GM19240 (cell line): ENCODE measurements at regions not wholly inside any gene's neighbourhood (a gene's known extent, or its start where the extent isn't known, plus 50 kb on each side); places are given as distances from the start of the nearest gene placed in this dataset.

ENCODE experiments used
- DNase-seq: peaks from one replicate; pipeline ENCODE4 v3.0.0; 2011; ENCODE audit warnings: low spot score; ENCODE audit not compliant: insufficient read length

GRCh38 chr3:104101736-104102135 is 1265.0 kb upstream of the ALCAM start:
- no peak for DNase-seq

GRCh38 chr3:104102386-104102785 is 1264.3 kb upstream of the ALCAM start:
- no peak for DNase-seq

- no peak for DNase-seq
Measured at GRCh38 chr3:104106276-104106675, 1260.4 kb upstream of the ALCAM start.

GRCh38 chr3:104108522-104108921 is 1258.2 kb upstream of the ALCAM start:
- no peak for DNase-seq

DNA sequence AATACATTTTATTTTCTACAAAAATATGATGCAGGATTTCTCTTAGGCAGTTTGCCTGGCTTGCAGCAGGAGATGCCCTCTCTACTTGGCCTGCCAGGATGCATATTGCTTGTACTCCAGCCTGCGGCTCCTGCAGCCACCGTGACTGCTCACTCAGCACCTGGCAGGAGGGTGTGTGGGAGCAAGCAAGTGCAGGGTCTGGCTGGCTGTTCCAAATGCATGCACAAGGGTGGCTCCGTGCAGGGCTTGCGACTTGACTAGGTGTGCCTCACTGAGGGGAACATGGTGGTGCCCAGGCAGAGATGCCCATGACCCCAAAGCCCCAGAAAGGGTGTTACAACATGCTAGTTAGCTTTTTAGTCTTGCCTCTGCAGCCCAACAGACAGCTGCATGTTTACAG is 1240.2 kb upstream of the ALCAM start:
- DNase-seq: no peak

GRCh38 chr3:104126864-104127553 is 1239.7 kb upstream of the ALCAM start:
- DNase-seq: no peak

DNA sequence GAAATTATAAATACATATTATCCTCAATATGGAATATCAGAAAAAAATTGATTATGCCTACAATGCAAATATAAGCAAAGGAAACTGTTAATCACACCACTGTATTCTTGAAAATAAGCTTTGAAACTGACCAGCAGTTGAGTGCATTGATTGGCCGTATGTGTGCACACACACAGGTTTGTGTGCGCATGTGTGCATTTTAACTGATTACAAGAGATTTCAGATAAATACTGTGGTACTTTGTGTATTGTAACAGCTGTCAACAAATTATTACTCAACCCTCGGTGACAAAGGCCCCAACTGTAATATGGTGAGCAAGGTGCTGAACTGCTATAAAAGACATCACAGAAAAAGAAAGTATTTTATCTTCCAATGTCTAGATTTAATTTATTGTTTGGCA is 1238.9 kb upstream of the ALCAM start:
- DNase-seq: no peak

- DNase-seq: no peak
Measured at GRCh38 chr3:104132566-104133403, 1233.9 kb upstream of the ALCAM start.

GRCh38 chr3:104133630-104134029 is 1233.1 kb upstream of the ALCAM start:
- DNase-seq: no peak

DNA sequence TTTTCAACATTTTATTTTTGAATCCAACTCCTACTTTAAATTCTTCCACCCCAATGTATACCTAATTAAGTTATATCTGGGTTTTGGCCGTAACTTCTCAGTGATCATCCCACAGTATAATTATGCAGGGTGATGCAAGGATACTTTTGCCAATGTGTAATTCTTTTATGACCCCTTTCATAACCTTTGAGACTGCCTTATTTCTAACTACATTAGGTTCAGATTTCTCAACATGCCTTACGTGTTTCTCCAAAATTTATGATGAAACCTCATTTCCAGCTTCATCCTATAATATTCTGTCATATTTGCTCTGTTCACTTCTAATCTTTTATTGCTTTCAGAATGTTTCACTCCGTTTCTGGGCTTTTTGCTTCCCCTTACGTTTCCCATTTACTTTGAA is 1229.6 kb upstream of the ALCAM start:
- no peak for DNase-seq

- no peak for DNase-seq
Measured at GRCh38 chr3:104145164-104145563, 1221.5 kb upstream of the ALCAM start.

DNA sequence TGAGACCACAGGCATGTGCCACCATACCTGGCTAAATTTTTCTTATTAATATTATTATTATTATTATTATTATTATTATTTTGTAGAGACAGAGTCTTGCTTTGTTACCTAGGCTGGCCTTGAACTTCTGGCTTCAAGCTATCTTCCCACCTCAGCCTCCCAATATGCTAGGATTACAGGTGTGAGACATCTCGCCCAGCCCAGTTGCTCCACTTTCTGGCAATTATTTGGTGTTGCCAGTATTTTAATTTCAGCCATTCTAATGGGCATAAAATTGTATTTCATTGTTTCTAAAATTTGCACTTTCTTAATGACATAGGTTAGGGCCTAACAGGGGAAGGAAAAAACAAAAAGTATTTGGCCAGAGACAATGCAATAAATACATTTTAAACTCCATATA is 1217.6 kb upstream of the ALCAM start:
- no peak for DNase-seq

DNA sequence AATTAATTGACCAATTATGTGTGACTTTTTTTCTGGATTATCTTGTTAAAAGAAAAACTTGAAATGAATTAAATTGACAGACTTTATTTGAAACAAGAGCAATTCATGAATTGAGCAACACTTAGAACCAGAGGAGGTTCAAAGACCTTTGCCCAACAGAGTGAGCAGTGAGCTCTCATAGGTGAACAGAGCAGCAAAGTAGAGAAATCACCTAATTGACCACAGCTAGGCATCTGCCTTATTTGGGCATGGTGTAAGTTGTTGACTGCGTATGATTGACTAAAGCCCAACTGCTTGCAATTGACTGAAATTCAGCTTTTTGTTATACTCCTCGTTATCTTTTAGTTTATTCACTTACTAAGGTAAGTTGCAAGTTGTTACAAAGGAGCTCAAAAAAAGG is 1216.0 kb upstream of the ALCAM start:
- no peak for DNase-seq

DNA sequence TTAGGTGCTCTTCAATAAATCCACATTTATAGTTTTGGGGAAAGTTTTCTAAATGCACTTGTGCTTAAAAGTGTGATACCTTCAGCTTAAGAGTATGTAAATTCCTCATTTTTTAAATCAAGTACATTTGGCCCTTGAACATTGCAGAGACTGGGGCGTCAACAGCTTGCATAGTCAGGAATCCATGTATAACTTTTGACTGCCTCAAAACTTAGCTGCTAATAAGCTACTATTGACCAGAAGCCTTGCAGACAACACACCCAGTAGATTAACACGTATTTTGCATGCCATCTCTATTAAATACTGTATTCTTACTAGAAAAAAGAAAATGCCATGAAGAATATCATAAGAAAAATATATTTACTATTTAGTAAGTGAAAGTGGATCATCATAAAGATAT is 1211.8 kb upstream of the ALCAM start:
- DNase-seq: no peak

DNA sequence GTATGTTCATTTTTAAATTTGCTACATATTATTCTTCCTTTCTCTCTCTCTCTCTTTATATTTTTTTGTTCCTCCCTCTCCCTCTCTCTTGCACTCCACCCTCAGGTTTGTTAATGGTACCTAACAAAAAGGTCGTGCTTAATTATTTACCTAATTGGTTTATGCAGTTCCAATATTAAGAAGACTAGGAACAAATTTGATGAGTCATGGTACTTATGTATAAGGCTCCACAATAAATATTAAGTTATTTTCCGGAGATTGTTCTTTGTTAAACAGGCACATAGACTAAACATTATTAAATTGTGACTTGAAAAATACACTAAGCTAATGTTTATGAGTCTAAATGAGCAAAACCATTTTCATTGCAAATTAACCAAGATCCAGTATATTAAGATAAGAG is 1200.8 kb upstream of the ALCAM start:
- DNase-seq: no peak

DNA sequence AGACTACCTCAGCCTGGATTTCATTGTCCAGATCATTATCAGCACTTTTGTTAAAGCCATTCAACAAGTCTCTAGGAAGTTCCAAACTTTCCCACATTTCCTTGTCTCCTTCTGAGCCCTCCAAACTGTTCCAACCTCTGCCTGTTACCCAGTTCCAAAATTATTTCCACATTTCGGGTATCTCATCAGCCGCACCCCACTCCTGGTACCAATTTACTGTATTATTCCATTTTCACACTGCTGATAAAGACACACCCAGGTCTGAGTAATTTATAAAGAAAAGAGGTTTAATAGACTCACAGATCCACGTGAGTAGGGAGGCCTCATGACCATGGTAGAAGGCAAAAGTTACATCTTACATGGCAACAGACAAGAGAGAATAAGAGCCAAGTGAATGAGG is 1198.3 kb upstream of the ALCAM start:
- DNase-seq: no peak

DNA sequence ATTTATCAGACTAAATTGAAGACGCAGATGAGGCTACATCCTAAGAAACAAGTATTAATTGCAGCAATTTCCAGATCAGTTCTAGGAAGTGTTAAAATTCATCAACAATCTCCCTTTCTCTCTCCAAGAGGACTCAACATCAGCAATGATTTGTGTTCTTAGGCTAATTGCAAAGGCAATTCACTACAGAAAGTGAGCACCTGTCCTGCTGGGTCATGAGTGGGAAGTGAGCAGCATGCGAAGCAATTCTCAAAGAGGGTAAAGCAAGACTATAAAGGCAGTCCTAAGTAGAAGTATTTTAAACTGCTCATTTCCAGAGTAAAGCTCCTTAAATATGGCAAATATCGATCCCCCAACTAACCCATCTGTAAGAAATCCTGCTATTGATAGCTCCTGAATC is 1191.0 kb upstream of the ALCAM start:
- DNase-seq: no peak

GRCh38 chr3:104176706-104177105 is 1190.0 kb upstream of the ALCAM start:
- no peak for DNase-seq

GRCh38 chr3:104178680-104179079 is 1188.0 kb upstream of the ALCAM start:
- DNase-seq: no peak

DNA sequence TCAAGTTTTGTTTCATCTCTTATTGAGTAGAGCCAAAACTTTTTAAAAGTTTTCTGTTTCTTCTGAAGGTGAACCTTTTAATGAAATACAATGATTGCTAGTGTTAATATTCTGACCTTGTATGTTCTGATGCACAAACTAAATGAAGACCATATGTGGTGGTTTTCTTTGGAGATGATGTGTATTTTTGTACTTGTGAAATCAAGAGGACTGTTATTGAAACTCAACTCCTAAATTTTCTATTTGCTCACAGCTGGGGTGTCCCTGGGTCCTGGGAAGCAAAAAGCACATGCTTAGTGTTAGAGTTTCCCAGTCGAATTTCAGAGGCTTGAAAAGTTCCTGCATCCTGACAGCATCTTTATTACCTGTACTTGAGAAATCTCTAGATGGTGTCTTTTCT is 1185.8 kb upstream of the ALCAM start:
- no peak for DNase-seq

DNA sequence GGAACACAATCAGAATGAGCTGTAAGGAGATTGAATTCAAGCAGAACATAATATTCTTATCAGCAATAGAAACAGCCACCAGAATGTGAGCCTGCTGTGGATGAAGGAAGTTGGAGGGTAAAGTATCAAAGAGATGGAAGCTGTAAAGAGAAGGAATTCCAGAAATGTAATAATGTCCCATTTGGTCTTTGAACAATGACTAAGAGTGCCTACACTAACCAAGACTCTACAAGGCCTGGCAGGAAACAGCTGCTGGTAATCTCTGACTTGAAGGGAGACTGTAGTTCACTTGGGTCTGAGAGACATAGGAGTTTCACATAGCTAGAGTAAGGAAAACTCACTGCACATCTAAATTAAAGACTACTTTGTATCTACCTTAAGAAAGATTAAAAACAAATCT is 1176.0 kb upstream of the ALCAM start:
- no peak for DNase-seq

DNA sequence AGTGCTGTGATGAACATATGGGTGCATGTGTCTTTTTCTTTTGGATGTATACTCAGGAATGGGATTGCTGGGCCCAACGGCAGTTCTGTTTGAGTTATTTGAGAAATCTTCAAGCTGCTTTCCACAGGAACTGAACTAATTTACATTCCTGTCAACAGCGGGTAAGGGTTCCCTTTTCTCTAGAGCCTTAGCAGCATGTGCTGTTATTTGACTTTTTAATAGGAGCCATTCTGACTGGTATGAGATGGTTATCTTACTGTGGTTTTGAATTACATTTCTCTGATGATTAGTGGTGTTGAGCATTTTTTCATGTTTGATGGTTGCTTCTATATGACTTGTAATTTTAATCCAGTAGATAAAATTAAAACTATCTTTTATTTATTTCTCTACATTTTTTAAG is 1168.6 kb upstream of the ALCAM start:
- no peak for DNase-seq

GRCh38 chr3:104206925-104207324 is 1159.8 kb upstream of the ALCAM start:
- no peak for DNase-seq
